PC-9 (cell line): ENCODE measurements at regions not wholly inside any gene's neighbourhood (a gene's known extent, or its start where the extent isn't known, plus 50 kb on each side); places are given as distances from the start of the nearest gene placed in this dataset.

Source experiments
- BruUV-seq: library from RNA; stranded (reverse); fragments of 400-500 nt; replicated peaks from 2 replicates; lab custom pipeline; 2021; lab: Mats Ljungman, UMichigan
- CTCF ChIA-PET: fragments of 300-600 bp; sonication (Branson Sonifier 250); formaldehyde crosslinking; loops from one replicate; lab custom pipeline; 2022; ENCODE audit warnings: antibody characterized with exemption; lab: Charles Lee
- POLR2A ChIA-PET: fragments of 300-600 bp; sonication (Branson Sonifier 250); formaldehyde crosslinking; loops from one replicate; lab custom pipeline; 2022; ENCODE audit warnings: antibody characterized with exemption; ENCODE audit not compliant: unreplicated experiment; lab: Charles Lee
- DNase-seq, 2 experiments: peaks; one replicate each; pipeline versions ENCODE4 v3.0.0 to v3.0.0-alpha.2; 2015 to 2022; ENCODE audit warnings: mixed read lengths in 1 of 2
- H2AFZ ChIP-seq: fragments of 200-600 bp; sonication (generic); 2 replicates; pipeline ENCODE4 v1.8.1; 2017; ENCODE audit warnings: antibody characterized with exemption
- H3F3A ChIP-seq: fragments of 200-600 bp; sonication (generic); 2 replicates; pipeline ENCODE4 v1.8.1; 2017; ENCODE audit warnings: antibody characterized with exemption, mild to moderate bottlenecking, low read depth; ENCODE audit not compliant: insufficient read depth
- H3K27ac ChIP-seq: fragments of 200-600 bp; sonication (generic); 2 replicates; pipeline ENCODE4 v1.6.1; 2016; ENCODE audit warnings: mixed run types
- H3K27me3 ChIP-seq: fragments of 200-600 bp; sonication (generic); 2 replicates; pipeline ENCODE4 v1.6.1; 2016; ENCODE audit warnings: low read depth, mixed run types; ENCODE audit not compliant: insufficient read depth
- H3K36me3 ChIP-seq: fragments of 200-600 bp; sonication (generic); 2 replicates; pipeline ENCODE4 v1.6.1; 2016; ENCODE audit warnings: low read depth, mixed run types
- H3K4me1 ChIP-seq: fragments of 200-600 bp; sonication (generic); replicated peaks from 2 replicates; pipeline ENCODE4 v1.6.1; 2016; ENCODE audit warnings: mixed run types; ENCODE audit not compliant: insufficient read depth
- H3K4me2 ChIP-seq: fragments of 200-600 bp; sonication (generic); 2 replicates; pipeline ENCODE4 v1.6.1; 2017; ENCODE audit warnings: mixed run types
- H3K4me3 ChIP-seq: fragments of 200-600 bp; sonication (generic); 2 replicates; pipeline ENCODE4 v1.6.1; 2016; ENCODE audit warnings: mixed run types
- H3K79me2 ChIP-seq: fragments of 200-600 bp; sonication (generic); 2 replicates; pipeline ENCODE4 v1.6.1; 2017; ENCODE audit warnings: low read depth, mixed run types
- H3K9me2 ChIP-seq: fragments of 200-600 bp; sonication (generic); 2 replicates; pipeline ENCODE4 v1.8.1; 2017; ENCODE audit warnings: mild to moderate bottlenecking; ENCODE audit not compliant: insufficient read depth
- H3K9me3 ChIP-seq: fragments of 200-600 bp; sonication (generic); 2 replicates; pipeline ENCODE4 v1.8.1; 2016; ENCODE audit warnings: low read depth; ENCODE audit not compliant: insufficient read depth
- H4K20me1 ChIP-seq: fragments of 200-600 bp; sonication (generic); 2 replicates; pipeline ENCODE4 v1.8.1; 2017; ENCODE audit not compliant: insufficient read depth
- CTCF ChIP-seq: fragments of 200-600 bp; sonication (generic); conservative IDR thresholded peaks from 2 replicates; pipeline ENCODE4 v1.6.1; 2017; ENCODE audit warnings: mixed run types, antibody characterized with exemption, mild to moderate bottlenecking, moderate library complexity
- EZH2 ChIP-seq: fragments of 200-600 bp; sonication (generic); IDR thresholded peaks from 2 replicates; pipeline ENCODE4 v1.8.0; 2017; ENCODE audit warnings: antibody characterized with exemption, low read depth
- intact Hi-C: fragments of 100-400 bp; cut with micrococcal nuclease; formaldehyde crosslinking; loops from one replicate; pipeline ENCODE4 v1.10.0; 2022; ENCODE audit not compliant: unreplicated experiment

GRCh38 chr6:74057326-74057725 lies 361.3 kb downstream of the CD109 start:
- ChIA-PET CTCF (no interaction called here), POLR2A (no interaction called here)
- intact Hi-C loops = loop anchor here (1.0 kb wide), 1 partner anchor 35 kb away; no protein-coding TSS in a partner anchor
- Histone ChIP-seq H2AFZ (no peak overlapping the region), H3F3A (no peaks in the 10 kb centered on the region), H3K4me3 (no peak overlapping the region), H3K36me3 (no peaks in the 10 kb centered on the region), H3K9me2 (no peaks in the 10 kb centered on the region), H3K27ac (no peak overlapping the region), H3K79me2 (no peaks in the 10 kb centered on the region), H3K27me3 (no peaks in the 10 kb centered on the region), H3K9me3 (no peaks in the 10 kb centered on the region), H3K4me2 (no peak overlapping the region), H4K20me1 (no peaks in the 10 kb centered on the region), H3K4me1 (no peaks in the 10 kb centered on the region)
- BruUV-seq = no TSS peak
- TF ChIP-seq EZH2 (no peak), CTCF (no peak)
- no peak for DNase-seq

GRCh38 chr6:74054190-74054589 lies 358.2 kb downstream of the CD109 start:
- Histone ChIP-seq H3K36me3 (no peaks in the 10 kb centered on the region), H3K79me2 (no peaks in the 10 kb centered on the region), H3K9me3 (no peaks in the 10 kb centered on the region), H2AFZ (no peak overlapping the region), H3K4me2 (no peak overlapping the region), H3K4me3 (no peak overlapping the region), H3K27me3 (no peaks in the 10 kb centered on the region), H3K4me1 (no peaks in the 10 kb centered on the region), H4K20me1 (no peaks in the 10 kb centered on the region), H3F3A (no peaks in the 10 kb centered on the region), H3K9me2 (no peaks in the 10 kb centered on the region), H3K27ac (no peak overlapping the region)
- intact Hi-C loops = no loop called here
- ChIA-PET POLR2A (no interaction called here), CTCF (no interaction called here)
- TF ChIP-seq CTCF = no peak
- no peak for TF ChIP-seq EZH2
- DNase-seq = no peak
- no TSS peak for BruUV-seq

GRCh38 chr6:74050921-74051320 lies 354.9 kb downstream of the CD109 start:
- Histone ChIP-seq H2AFZ (no peak overlapping the region), H3K4me3 (no peak overlapping the region), H3K4me2 (no peak overlapping the region), H3K9me3 (no peaks in the 10 kb centered on the region), H3K4me1 (no peaks in the 10 kb centered on the region), H3K9me2 (no peaks in the 10 kb centered on the region), H3K79me2 (no peaks in the 10 kb centered on the region), H4K20me1 (no peaks in the 10 kb centered on the region), H3F3A (no peaks in the 10 kb centered on the region), H3K27me3 (no peaks in the 10 kb centered on the region), H3K36me3 (no peaks in the 10 kb centered on the region), H3K27ac (no peak overlapping the region)
- POLR2A ChIA-PET = no interaction called here
- CTCF ChIA-PET = no interaction called here
- no peak for DNase-seq
- TF ChIP-seq EZH2 = no peak
- TF ChIP-seq CTCF = no peak
- intact Hi-C loops = no loop called here
- BruUV-seq = no TSS peak
